ENCODE measurements at regions not wholly inside any gene's neighbourhood (a gene's known extent, or its start where the extent isn't known, plus 50 kb on each side); places are given as distances from the start of the nearest gene placed in this dataset.

DNA sequence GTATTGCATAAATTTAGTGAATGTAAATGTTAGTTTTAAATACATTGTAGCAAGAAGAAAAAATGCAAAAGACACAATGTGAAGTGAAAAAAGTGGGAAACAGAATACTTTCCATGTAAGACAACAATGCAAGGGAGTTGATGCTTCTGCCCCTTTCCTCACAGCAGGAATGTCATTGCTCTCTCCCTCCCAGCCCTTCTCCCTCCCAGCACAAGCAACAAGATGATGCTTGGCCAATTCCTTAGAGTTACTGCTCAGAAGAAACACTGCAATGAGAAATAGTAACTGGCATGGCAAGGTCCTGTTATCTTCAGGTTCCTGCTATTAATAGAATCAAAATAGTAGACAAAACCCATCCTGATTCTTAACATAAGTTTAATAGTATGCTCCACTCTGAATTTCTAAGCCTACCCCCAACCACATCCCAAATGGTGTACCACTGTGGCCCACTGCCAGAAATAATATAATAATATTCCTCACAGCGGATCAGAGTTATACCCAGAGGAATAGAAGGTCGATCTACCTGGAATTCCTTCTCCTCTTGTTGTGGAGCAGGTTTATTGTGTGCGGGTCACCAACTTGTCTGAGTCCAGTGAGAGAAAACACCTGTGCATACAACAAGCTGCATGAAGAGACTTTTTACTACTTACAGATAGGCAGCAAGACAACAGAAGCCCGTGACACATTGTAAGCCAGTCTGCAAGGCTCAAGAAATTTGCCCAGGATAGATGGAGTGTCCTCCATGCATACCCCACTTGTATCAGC, 69.8 kb upstream of the SLC7A11 start:
- DNase-seq (no peak), ATAC-seq (no peak)
- intact Hi-C loops (cut with DNase I) = no loop called here

DNA sequence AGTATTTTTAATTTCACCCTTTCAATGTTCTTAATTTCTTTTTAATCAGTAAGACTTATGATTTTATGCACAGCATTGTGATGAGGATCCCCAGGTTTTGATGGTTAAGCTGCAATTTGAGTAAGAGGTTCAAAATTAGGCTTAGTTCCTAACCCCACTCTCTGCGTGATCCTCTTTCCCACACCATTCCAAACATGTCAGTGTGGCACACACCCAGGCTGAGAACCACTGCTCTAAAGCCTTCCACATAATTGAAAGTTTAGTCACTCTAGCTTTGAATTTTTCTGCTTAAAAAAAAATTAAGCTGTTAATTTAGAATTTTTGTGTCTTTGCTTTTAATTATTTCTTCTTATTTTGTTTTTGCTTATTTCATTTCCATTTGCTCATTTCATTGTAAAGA, 68.8 kb upstream of the SLC7A11 start:
- DNase-seq = no peak
- no peak for ATAC-seq
- intact Hi-C loops (cut with DNase I) = no loop called here

- intact Hi-C loops (cut with DNase I) = no loop called here
- no peak for DNase-seq
- no peak for ATAC-seq
These were observed 68.3 kb upstream of the SLC7A11 start for GRCh38 chr4:138310498-138310897.

- ATAC-seq (no peak), DNase-seq (no peak)
- intact Hi-C loops (cut with DNase I) = no loop called here
These were observed 66.2 kb upstream of the SLC7A11 start for GRCh38 chr4:138308356-138308755.

DNA sequence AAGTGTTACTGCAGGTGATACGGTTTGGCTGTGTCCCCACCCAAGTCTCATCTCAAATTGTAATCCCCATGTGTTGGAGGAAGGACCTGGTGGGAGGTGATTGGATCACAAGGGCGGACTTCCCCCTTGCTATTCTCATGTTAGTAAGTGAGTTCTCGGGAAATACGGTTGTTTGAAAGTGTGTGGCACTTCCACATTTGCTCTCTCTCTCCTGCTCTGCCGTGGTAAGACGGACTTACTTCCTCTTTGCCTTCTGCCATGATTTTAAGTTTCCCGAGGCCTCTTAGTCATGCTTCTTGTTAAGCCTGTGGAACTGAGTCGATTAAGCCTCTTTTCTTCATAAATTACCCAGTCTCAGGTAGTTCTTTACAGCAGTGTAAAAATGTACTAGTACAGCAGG, 65.2 kb upstream of the SLC7A11 start:
- intact Hi-C loops (cut with DNase I) = no loop called here
- ATAC-seq = no peak
- DNase-seq = no peak

- no peak for DNase-seq
- intact Hi-C loops (cut with DNase I) = no loop called here
- ATAC-seq = no peak
These were observed 62.9 kb upstream of the SLC7A11 start for GRCh38 chr4:138305050-138305449.

- no peak for DNase-seq
- intact Hi-C loops (cut with DNase I) = no loop called here
- ATAC-seq = no peak
These were observed 59.4 kb upstream of the SLC7A11 start for GRCh38 chr4:138301536-138301935.

GRCh38 chr4:138300616-138301015, 58.5 kb upstream of the SLC7A11 start:
- intact Hi-C loops (cut with DNase I) = no loop called here

GRCh38 chr4:138299881-138300280, 57.7 kb upstream of the SLC7A11 start:
- intact Hi-C loops (cut with DNase I) = no loop called here
- DNase-seq (no peak), ATAC-seq (no peak)

More at GRCh38 chr4:138300616-138301015, 58.5 kb upstream of the SLC7A11 start:
- DNase-seq (no peak), ATAC-seq (no peak)

DNA sequence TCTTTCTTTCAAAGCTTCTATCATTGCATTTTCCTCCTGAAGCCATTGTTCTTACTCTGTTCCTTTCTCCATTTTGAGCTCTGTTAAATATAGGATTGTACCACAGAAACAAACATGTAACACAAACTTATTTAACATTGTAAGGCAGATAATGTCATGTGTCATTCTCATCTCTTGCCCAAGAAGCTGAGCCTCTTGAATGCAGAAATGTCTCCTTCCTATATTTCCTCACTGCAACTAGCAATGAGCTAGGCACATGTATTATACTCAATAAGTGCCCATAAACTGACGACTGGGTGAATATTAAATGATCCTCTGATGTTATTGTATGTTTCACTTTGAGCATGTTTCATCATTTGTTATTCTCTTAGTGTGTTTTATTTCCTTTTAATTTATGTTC, 56.7 kb upstream of the SLC7A11 start:
- intact Hi-C loops (cut with DNase I) = no loop called here
- no peak for DNase-seq
- ATAC-seq = no peak

- DNase-seq = no peak
- intact Hi-C loops (cut with DNase I) = no loop called here
- no peak for ATAC-seq
These were observed 56.3 kb upstream of the SLC7A11 start for GRCh38 chr4:138298431-138298830.

DNA sequence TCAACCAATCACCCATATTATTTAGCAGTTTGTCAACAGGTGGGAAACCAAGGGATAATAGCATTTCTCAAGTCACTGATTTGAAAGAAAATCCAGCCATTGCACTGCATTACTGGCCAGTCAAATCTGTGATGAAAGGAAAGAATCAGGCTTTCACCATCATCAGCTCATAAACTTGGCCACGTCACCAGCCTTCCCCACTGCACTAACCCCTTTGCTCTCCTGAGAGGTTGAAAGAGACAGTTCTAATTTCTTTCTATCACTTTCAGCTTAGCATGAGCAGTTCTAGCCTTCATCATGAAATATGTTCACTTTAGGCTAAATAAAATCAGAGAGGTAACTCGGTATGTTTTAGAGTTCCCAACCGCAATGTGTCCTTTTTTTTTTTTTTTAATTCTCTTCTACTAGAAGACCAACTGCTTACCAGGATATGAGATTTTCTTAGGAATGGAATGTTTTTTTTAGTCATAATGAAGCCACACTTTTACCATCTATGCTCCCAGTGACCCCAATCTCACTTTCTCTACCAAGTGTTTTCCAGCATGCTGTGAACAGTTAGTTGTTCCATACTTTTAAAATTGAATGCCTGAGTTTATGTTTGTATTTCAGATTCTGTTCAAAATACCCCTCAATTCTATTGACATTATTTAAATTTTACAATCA, 55.7 kb upstream of the SLC7A11 start:
- no peak for ATAC-seq

DNA sequence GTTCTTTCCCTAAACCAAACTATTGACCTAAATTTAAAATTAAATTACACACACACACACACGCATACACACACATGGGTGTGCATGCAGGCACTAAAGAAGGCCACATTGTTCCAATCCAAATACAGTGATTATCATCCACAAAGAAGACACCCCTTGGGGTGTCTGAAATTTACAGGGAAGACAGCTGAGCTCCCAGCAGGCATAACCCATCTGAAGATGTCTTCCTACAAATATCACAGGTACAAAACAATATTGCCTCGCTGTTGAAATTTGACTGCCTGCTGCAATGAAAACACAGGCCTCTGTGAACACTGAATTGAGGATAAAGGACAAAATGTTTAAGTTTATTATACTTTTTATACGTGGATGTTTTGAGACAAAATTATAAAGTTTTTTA, 50.2 kb upstream of the SLC7A11 start:
- intact Hi-C loops (cut with DNase I) = no loop called here
- no peak for DNase-seq
- ATAC-seq = no peak

More for the DNA sequence above, 55.7 kb upstream of the SLC7A11 start:
- intact Hi-C loops (cut with DNase I) = no loop called here
- DNase-seq = no peak

All from left cardiac atrium (tissue), 4 donors.